Endothelial cell (in vitro differentiated cells): ENCODE measurements at regions not wholly inside any gene's neighbourhood (a gene's known extent, or its start where the extent isn't known, plus 50 kb on each side); places are given as distances from the start of the nearest gene placed in this dataset.

Experiments used
- DNase-seq: peaks from one replicate; pipeline ENCODE4 v3.0.0; 2021; ENCODE audit warnings: low spot score
- H3K27ac Mint-ChIP-seq: one replicate; pipeline ENCODE4 v1.8.0; 2021; ENCODE audit warnings: mixed read lengths, inconsistent platforms; ENCODE audit not compliant: unreplicated experiment
- H3K27me3 Mint-ChIP-seq: one replicate; pipeline ENCODE4 v1.8.0; 2021; ENCODE audit warnings: mild to moderate bottlenecking, moderate library complexity, mixed read lengths, inconsistent platforms; ENCODE audit not compliant: unreplicated experiment
- H3K36me3 Mint-ChIP-seq: one replicate; pipeline ENCODE4 v1.8.0; 2021; ENCODE audit warnings: mild to moderate bottlenecking, low read depth, mixed read lengths, inconsistent platforms; ENCODE audit not compliant: unreplicated experiment
- H3K4me1 Mint-ChIP-seq: one replicate; pipeline ENCODE4 v1.8.0; 2021; ENCODE audit warnings: mild to moderate bottlenecking, mixed read lengths, inconsistent platforms; ENCODE audit not compliant: unreplicated experiment
- H3K4me3 Mint-ChIP-seq: one replicate; pipeline ENCODE4 v1.8.0; 2021; ENCODE audit warnings: mild to moderate bottlenecking, mixed read lengths, inconsistent platforms; ENCODE audit not compliant: unreplicated experiment
- H3K9me3 Mint-ChIP-seq: one replicate; pipeline ENCODE4 v1.8.0; 2021; ENCODE audit warnings: mixed read lengths, inconsistent platforms; ENCODE audit not compliant: unreplicated experiment
- TF ChIP-seq, protein P1 (sequence below): fragments of 200-600 bp; sonication (generic); IDR thresholded peaks from one replicate; pipeline ENCODE4 v1.5.0; 2021; ENCODE audit warnings: antibody characterized with exemption; ENCODE audit not compliant: unreplicated experiment

DNA sequence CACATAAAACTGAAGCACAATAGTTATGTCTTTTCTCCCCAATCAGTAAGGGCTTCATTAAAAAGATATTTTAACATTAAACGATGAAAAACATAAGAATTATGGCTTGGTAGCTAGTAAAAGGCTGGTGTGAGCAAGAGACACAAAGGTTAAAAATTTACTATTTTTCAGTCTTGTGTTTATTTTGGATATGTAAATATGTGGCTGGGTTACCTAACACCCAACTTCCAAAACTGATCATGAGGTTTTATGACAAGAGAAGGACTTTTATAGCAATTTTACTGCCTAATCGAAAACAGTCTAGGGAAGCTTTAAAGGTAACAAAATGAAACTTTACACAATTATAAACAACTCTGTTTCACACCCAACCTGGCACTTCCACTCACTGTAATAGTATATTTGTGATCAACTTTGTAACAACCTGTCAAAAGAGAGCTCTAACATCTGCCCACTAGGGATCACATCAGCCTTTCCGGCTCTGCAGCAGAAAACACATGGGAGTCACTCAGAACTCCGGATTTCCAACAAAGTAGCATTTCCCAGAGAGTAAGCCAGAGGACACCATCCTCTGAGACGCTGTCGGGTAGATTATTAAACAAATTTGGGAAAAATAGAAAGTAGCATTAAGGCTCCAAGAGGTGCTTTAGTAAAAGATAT, 123.4 kb upstream of the C2CD4B start:
- TF ChIP-seq, protein P1, sequence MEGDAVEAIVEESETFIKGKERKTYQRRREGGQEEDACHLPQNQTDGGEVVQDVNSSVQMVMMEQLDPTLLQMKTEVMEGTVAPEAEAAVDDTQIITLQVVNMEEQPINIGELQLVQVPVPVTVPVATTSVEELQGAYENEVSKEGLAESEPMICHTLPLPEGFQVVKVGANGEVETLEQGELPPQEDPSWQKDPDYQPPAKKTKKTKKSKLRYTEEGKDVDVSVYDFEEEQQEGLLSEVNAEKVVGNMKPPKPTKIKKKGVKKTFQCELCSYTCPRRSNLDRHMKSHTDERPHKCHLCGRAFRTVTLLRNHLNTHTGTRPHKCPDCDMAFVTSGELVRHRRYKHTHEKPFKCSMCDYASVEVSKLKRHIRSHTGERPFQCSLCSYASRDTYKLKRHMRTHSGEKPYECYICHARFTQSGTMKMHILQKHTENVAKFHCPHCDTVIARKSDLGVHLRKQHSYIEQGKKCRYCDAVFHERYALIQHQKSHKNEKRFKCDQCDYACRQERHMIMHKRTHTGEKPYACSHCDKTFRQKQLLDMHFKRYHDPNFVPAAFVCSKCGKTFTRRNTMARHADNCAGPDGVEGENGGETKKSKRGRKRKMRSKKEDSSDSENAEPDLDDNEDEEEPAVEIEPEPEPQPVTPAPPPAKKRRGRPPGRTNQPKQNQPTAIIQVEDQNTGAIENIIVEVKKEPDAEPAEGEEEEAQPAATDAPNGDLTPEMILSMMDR: no peak
- H3K27ac Mint-ChIP-seq: no peak overlapping the region
- H3K4me3 Mint-ChIP-seq: no peak overlapping the region

GRCh38 chr15:62291262-62291661, 126.2 kb upstream of the C2CD4B start:
- no peak overlapping the region for H3K4me3 Mint-ChIP-seq
- no peaks in the 10 kb centered on the region for H3K36me3 Mint-ChIP-seq
- H3K27me3 Mint-ChIP-seq: no peaks in the 10 kb centered on the region
- H3K4me1 Mint-ChIP-seq: no peaks in the 10 kb centered on the region
- H3K27ac Mint-ChIP-seq: no peak overlapping the region
- DNase-seq: no peak
- H3K9me3 Mint-ChIP-seq: no peaks in the 10 kb centered on the region
- TF ChIP-seq, protein P1: no peak

More for the DNA sequence above, 123.4 kb upstream of the C2CD4B start:
- H3K9me3 Mint-ChIP-seq: no peaks in the 10 kb centered on the region
- H3K4me1 Mint-ChIP-seq: peaks cover under 1% of the 10 kb centered on the region
- no peaks in the 10 kb centered on the region for H3K27me3 Mint-ChIP-seq
- H3K36me3 Mint-ChIP-seq: no peaks in the 10 kb centered on the region
- DNase-seq: no peak

- no peak for DNase-seq
- H3K27me3 Mint-ChIP-seq: no peaks in the 10 kb centered on the region
- no peak overlapping the region for H3K4me3 Mint-ChIP-seq
- TF ChIP-seq, protein P1: no peak
- H3K4me1 Mint-ChIP-seq: peaks cover 2% of the 10 kb centered on the region
- H3K36me3 Mint-ChIP-seq: no peaks in the 10 kb centered on the region
- H3K9me3 Mint-ChIP-seq: no peaks in the 10 kb centered on the region
- H3K27ac Mint-ChIP-seq: no peak overlapping the region
Measured at GRCh38 chr15:62296756-62297507, 131.8 kb upstream of the C2CD4B start.

DNA sequence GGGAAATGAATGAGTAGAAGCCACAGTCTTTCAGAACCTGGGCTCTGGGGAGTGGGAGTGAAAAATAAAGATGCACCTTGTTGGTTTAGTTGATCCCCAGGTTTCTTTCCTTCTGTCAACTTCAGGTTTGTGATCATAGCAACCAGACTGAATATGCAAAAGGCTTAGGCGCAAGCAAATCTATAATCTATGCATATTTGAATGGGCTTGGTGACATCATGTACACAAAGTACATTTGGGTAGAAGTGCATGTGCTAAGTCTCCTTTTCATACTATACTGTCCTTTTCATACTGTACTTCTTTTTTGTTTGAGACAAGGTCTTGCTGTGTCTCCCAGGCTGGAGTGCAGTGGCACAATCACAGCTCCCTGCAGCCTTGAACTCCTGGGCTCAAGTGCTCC, 132.4 kb upstream of the C2CD4B start:
- Mint-ChIP-seq H3K4me1 (peaks cover 2% of the 10 kb centered on the region), H3K27me3 (peaks cover 2% of the 10 kb centered on the region), H3K27ac (no peak overlapping the region), H3K9me3 (no peaks in the 10 kb centered on the region), H3K4me3 (no peak overlapping the region), H3K36me3 (no peaks in the 10 kb centered on the region)
- TF ChIP-seq, protein P1: no peak
- no peak for DNase-seq

DNA sequence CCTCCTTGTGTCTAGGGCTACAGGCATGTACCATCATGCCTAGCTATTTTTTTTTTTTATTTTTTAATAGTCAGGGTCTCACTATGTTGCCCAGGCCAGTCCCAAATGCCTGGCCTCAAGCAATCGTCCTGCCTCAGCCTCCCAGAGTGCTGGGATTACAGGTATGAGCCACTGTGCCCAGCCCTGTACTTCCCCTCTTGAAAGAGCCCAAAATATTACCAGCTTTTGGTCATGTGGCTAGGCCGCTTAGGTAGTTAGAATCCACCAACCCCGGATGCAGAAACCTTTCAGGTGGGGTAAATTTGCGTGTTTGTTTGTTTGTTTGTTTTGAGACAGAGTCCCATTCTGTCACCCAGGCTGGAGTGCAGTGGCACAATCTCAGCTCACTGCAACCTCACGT, 132.8 kb upstream of the C2CD4B start:
- DNase-seq: no peak
- no peaks in the 10 kb centered on the region for H3K36me3 Mint-ChIP-seq
- no peak overlapping the region for H3K27ac Mint-ChIP-seq
- TF ChIP-seq, protein P1: no peak
- H3K4me1 Mint-ChIP-seq: peaks cover 2% of the 10 kb centered on the region
- no peaks in the 10 kb centered on the region for H3K9me3 Mint-ChIP-seq
- no peak overlapping the region for H3K4me3 Mint-ChIP-seq
- peaks cover 2% of the 10 kb centered on the region for H3K27me3 Mint-ChIP-seq
